GM04504 (cell line): ENCODE measurements at regions not wholly inside any gene's neighbourhood (a gene's known extent, or its start where the extent isn't known, plus 50 kb on each side); places are given as distances from the start of the nearest gene placed in this dataset.
"Not testable (repeated sequence)": the region's sequence is repeated elsewhere in the genome, so short reads cannot be mapped to it uniquely, and the experiment has no call there.

ENCODE experiments used
- DNase-seq: peaks from one replicate; pipeline ENCODE4 v3.0.0-alpha.2; 2012; ENCODE audit warnings: low read depth

DNA sequence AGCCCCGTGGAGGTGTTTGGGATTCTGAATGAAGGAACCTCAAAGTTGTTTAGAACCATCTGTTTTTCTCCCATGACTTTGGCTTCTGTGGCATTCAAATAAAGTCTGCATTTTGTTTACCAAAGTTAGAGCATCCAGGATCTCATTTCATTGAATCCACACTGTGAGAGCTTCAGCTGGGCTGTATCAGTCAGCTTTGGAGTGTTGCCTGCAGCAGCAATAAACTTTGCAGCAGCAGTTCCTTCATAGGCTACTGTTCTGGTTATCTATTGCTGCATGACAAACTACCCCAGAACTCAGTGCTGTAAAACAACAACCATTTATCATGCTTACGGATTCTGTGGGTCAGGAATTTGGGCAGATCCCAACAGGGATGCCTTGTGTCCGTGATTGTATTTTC lies 1575.2 kb upstream of the LRRTM3 start:
- no peak for DNase-seq

DNA sequence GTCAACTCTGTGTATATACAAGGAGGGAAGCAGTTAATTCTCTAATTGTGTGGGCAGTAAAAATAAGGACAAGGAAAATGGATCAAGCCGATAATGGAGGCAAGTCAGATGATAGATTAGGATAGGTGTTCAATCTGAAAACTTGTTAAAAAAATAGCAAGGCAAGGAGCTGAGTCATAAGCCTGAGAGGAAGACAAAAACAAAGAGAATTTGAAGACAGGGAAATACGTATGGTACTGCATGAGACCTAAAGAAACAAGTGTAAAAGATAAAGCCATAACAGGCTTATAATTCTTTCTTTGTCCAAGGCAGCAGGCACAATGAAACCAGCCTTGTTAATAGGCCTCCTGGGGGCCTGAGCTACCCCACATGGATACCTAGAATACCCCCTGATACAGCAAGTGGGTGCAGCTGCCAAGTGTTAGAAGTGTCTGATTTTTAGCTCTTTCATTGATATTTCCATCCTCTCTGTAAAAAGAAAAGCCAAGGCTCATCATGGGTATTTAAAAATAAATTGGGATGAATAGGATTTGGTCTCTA lies 1570.6 kb upstream of the LRRTM3 start:
- DNase-seq: no peak

DNA sequence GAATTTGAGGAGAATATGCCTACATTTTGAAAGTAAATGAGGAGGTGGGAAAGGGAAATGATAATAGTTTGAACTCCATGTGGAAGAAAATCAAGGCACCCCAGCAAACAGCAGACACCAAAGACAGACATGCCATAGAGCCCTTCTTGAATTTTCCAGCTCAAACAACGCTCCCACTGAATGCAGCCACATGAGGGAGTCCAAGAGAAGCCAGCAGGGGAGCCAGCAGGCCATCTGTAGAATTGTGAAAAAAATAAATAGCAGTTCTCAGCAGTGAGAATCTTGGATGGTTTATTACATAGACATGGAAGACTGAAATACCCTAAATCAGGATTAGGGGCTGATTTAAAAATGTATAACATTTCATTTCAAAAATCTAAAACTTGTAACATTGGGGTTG lies 1567.3 kb upstream of the LRRTM3 start:
- DNase-seq: no peak

DNA sequence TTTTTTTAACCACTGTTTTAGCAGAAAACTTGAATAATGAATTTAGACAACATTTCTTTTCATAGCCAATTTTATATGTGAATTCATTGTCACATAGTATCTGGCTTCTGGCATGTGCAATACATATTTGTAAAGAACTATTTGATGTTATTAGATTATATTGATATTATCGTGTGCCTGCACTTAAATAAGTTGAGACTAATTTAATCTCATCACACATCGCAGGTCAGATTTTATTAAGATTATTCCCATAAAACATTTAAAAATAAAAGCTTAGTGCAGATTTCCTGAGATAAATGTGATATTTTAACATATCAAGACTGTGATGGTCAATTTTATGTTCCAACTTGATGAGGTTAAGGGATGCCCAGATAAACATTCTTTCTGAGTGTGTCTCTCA lies 1565.3 kb upstream of the LRRTM3 start:
- DNase-seq: no peak

DNA sequence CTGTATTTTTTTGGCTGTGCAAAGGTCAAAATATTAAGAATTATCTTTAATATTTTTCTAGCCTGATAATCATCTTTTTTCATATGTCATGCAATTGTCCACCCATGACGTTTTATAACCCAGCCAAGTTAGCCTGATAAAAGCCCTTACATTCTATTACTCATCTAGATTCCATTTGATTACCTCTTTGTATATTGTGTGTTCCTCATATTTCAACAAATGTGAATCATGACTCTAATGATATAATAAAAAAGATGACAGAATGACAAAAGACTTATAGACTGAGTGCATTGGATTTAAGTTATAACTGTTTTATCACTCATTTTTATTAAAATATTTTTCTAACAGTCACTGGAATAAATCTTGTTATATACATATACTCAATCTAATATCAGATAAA lies 1560.0 kb upstream of the LRRTM3 start:
- no peak for DNase-seq

DNA sequence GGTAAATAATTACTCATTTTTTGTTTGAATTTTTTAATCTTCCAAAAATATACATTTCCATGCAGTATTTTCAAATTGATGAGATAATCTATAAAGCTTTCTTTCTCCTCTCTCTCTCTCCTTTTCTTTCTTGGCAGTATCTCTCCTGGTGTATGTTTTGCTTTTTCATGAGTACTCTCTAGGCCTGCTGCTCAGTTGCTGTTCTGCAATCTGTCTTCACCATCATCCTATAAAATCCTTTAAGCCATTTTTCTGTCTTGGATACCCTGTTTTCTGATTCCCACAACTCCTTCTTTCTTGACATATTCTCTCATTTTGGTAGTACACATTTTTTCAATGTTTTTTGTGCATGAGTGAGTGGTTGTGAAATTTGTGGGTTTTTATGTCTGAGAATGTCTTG lies 1558.1 kb upstream of the LRRTM3 start:
- DNase-seq: no peak

DNA sequence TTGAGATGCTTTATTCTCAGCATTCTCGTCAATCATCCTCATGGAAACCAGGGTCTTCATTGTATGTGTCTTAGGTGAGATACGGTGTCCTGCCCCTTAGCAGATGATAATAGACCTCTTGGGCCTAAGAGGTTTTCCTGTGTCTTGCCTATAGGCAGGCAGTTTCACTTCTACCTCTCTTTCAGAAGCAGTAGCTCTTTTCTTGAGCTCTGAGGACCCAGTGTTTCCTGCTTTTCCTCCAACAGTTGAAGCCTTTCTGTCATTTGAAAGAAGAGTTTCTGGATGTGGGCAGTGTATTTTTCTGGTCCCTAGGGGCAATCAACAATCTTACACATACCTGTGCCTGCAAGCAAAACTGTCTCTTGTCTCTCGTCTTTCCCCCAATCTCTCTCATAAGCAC lies 1550.3 kb upstream of the LRRTM3 start:
- no peak for DNase-seq

DNA sequence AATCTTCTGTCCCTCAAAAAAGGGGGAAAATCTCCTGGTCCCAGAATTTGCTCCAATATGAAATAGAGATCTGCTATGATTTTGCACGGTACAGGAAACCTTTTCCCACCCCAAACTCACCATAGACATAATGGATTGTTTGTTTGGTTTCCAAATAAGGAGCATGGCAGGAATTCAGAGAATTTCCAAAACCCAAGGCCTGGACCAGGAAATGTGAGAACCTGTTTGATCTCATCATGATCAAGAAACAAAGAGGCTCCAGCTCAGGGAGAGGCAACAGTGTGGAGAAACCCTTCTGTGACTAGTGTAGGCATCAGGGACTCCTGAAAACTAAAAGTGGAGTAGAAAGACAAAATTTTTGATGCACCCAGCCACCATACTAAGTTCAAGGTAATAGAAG lies 1548.1 kb upstream of the LRRTM3 start:
- no peak for DNase-seq

DNA sequence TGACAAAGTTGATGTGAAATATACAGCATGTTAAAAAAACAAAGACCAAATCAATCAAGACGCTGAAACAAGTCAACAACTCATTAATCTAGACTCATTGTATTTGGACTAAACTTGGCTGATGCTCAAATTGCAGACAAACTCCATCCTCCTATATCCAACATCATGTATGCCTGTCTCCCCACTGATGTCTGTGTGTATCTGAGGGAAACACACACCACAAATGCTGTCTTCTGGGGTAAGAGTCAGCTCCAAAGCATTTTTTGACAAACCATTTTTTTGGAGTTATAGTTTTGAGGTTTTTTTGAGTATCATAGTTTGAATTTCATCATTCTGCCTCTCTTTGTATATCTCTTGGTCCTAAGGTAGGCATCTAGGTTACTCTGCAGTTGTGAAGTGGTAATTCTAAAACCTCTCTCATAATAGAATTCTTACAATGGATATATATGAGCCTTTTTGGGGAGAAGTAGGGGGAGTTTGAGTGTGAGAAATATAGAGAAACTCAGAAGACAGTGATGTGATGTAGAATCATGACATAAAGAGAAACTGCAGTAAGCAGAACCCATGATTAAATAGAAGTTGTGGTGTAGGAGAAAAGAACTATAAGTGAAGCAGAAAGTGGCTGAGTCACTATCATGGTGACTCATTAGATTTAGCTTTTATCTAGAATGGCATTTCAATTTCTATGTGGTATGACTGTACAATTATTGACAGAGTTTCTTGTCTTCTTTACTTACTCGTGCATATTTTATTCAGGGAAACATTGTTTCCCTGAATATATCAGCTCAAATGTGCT lies 1531.1 kb upstream of the LRRTM3 start:
- no peak for DNase-seq

DNA sequence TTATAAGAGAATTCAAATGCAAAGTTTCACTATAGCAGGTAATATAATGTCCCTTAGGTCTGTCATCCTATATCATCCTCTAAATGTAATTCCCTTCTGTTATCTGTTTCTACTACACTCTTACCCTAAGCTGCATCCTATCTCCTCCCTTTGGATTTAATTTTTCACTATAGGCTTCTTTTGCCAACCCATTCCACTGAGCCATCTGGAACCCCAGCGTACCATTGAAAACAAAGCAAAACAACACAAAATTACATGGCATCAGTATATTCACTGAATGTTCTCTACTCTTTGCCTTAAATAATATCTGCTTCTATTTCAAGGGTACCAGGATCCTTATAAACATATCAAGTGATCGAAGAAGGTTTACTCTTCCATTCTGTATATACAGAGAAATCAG lies 1530.2 kb upstream of the LRRTM3 start:
- DNase-seq: no peak

DNA sequence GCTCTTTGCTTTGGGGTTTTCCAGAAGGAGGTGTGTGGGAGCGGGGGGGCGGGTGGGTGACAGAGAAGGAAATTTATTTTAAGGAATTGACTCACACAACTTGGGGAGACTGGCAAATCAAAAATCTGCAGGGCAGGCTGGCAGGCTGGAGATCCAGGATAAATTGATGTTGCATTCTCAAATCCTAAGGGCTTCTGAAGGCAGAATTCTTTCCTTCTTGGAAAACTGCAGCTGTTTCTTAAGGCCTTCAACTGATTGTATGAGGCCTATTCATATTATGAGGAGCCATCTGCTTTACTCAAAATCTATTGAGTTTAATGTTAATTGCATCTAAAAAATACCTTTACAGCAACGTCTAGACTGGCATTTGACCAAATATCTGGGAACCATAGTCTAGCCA lies 1528.8 kb upstream of the LRRTM3 start:
- no peak for DNase-seq

DNA sequence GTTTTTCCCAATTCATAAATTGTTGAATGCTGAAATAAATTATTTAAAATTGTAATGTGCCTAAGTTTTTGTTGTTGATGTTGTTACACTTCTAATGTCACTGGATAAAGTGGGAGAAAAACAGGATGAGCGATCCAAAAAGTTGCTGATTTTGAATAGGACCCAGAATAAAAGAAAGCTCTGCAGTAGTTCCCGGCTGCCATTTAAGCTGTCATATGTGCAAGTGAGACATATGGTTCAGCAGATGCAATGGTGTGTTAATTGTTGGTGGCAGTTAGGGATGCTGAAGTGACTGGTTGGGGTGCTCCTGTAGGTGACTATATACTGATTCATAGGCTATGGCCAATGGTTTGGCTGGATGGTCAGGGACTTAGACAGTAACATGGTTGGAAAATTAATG lies 1517.4 kb upstream of the LRRTM3 start:
- no peak for DNase-seq

DNA sequence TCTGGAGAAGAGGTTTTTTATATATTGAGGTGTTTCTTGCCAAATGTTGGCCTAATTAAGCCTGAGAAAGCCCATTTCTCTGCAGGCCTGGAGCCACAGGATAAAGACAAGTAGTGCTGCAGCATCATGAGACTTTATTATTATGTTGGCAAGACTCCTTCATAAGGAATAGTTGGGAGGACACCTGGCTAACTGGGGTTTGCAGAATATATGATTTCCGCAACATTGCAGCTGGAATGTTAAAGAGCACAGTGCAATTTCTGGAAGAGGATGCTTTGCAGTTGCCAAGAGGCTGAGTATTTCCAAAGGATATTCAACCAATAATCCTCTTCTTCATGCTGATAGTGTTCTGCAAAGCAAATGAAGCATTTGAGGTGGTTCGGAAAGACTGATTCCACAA lies 1512.8 kb upstream of the LRRTM3 start:
- DNase-seq: no peak

DNA sequence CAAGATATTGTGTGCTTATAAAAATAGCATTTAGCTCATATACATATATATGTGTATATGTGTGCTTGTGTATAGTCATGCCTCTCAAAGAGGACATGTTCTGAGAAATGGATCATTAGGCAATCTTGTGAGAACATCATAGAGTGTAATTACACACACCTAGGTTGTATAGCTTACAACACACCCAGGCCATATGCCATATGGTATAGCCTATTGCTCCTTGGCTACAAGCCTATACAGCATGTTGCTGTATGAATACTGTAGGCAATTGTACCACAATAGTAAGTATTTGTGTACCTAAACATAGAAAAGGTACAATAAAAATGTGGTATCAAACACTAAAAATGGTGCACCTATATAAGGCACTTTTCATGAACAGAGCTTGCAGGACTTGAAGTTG lies 1510.5 kb upstream of the LRRTM3 start:
- no peak for DNase-seq

DNA sequence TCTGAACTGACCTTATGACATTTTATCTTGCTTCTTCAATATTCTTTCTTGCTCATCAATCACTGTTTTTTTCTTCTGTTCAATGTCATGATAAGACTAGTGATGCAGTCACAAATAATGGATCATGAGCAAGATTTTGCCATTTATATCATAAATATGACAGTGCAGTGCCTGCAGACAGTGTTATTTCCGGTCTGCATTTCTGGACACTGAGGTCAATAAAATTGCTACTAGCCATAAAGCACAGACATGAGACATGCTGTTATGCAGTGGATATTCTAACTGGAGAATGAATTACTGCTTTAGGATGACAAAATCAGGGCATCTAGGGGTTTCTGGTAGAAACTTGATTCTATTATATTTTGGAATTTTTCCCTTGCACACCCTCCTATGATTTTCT lies 1509.7 kb upstream of the LRRTM3 start:
- DNase-seq: no peak

DNA sequence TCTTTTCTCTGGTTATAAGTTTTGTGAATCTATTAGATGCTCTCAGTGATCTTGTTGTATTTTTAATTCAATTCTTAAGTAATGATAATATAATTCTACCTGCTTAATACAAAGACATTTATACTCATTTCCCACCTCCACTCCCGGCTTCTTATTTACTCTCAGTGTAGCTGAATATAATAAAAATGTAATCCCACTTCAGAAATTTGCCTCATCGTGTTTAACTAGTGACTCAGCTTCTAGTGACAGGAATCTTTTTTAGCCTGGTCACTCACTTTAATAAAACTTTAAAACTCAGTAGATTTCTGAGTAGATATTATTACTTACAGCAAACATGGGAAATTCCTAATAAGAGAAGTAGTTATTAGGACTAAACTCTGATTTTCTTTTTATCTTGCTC lies 1506.2 kb upstream of the LRRTM3 start:
- DNase-seq: no peak

DNA sequence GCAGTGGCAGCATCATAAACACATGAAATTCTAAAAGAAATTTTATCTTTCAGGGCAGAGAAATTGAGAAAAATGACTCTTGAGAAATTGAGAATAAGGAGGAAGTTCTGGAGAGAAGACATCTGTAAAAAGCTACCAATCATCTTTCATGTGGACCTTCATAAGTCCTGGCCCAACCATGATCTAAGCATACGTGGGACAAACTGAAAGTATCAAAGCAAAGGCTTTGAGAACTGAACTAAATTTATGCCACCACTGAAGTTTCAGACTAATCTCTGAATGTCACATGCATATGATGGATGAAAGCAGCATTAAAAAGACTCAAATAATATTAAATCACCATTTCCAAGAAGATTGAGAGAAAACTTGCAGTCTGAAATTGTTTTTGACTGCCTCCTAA lies 1502.8 kb upstream of the LRRTM3 start:
- no peak for DNase-seq

DNA sequence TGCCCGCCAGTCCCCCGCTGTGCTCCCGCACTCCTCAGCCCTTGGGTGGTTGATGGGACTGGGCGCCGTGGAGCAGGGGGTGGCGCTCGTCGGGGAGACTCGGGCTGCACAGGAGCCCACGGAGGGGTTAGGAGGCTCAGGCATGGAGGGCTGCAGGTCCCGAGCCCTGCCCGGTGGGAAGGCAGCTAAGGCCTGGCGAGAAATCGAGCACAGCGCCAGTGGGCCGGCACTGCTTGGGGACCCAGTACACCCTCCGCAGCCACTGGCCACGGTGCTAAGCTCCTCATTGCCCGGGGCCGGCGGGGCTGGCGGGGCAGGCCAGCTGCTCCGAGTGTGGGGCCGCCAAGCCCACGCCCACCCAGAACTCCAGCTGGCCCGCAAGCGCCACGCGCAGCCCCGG lies 1496.5 kb upstream of the LRRTM3 start:
- DNase-seq: not testable (repeated sequence)

DNA sequence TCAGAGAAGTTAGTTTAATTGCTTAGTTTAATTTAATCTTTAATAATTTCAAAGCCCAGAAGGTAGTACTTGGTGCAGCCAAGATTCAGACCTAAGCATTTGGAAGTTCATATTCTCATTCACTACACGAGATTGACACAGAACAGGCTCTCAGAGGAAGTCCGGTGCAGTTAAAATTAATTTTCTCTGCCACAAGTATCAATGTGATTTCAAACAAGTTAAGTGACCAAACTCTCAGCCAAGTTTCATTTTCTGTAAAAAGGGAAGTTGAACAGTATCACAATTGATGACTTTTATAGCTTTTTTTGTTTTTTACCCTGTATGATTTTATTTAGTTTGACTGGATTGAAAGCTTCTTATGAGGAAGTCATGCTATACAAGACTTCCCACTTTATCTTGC lies 1494.9 kb upstream of the LRRTM3 start:
- no peak for DNase-seq

DNA sequence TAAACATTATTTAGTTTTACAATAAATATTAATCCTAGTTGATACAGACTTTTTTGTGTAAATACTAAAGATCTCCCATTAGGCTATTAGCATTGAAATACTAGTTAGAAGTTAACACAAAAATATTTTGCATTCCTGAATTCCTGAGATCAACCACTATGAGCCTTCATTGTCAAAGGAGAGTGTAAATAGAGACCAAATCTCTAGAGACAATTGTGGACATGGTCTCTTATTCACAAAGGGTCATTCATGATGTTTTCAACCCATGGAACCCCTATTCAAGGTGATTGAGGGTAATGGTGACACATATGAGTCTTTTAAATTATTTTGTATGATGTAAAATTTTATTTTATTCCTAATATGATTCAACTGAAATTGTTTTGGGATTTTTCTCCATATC lies 1454.8 kb upstream of the LRRTM3 start:
- DNase-seq: no peak

DNA sequence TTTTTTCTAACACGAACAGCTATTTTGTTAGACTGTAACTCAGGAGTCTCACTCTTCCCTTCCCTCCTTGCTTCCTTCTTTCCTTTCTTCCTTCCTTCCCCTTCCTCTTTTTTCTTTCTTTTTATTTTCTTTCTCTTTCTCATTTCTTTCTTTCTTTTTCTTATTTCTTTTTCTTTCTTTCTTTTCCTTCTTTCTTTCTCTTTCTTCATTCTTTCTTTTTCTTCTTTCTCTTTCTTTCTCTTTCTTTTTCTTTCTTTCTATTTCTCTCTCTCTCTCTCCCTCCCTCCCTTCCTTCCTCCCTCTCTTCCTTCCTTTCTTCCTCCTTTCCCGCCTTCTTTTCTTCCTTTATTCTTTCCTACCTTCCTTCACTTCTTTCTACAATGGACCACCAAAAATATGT lies 1443.0 kb upstream of the LRRTM3 start:
- no peak for DNase-seq

DNA sequence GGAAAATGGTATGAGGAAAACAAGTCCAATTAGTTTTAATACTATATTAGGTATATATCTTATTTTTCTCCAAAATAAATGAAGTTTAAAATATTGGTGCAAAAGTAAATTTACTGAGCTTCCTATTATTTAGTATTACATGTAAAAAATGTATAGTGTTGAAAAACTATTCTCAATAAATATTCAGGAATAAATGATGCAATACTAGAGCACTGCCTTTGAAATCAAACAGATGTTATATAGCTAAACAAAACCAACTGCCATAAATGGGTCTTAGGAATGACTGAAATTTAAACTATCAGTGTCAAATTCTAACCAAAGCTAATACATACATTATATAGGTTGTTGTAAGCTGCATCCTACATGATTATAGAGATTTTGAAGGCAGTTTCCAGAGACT lies 1434.0 kb upstream of the LRRTM3 start:
- no peak for DNase-seq

DNA sequence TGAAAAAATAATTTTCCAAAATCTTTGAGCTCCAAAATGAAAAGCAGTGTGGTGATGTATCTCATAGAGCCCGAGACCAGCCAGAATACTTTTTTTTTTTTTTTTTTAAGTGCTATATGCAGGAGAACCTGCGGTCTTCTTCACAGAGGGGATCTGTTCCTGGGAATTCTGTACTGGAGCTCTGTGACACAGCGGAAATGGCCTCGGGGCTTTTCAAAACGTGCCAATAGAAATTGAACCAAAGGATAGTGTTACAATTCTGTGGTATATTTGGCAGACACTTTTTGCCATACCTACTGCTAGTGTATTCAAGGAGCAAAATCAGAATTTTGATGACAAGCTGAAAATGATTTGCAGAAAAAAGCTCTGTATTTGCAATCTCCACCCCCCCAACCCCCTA lies 1429.3 kb upstream of the LRRTM3 start:
- DNase-seq: no peak

DNA sequence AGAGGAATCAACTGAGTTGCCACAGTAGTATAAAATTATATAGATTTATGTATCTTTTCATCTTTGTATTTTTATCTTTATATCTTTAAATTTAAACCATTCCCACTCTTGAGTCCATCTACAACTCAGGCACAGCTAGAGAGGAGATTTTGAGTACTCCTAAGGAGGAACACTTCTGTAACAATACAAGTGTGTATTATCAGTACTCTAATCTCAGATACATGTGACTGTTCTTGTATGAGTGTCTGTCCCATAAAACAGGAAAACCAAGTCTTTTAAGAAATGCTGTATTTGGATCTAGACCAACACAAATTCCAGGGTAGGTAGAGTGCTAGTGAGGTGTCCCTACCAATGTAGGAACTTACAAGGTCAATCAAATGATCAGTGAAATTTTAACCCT lies 1428.0 kb upstream of the LRRTM3 start:
- no peak for DNase-seq
